ENCODE measurements at regions not wholly inside any gene's neighbourhood (a gene's known extent, or its start where the extent isn't known, plus 50 kb on each side); places are given as distances from the start of the nearest gene placed in this dataset.
"Not testable (repeated sequence)": the region's sequence is repeated elsewhere in the genome, so short reads cannot be mapped to it uniquely, and the experiment has no call there.

GRCh38 chr15:70375586-70375985 lies 277.9 kb upstream of the TLE3 start:
- Mint-ChIP-seq H3K9me3 (no peaks in the 10 kb centered on the region), H3K4me3 (no peak overlapping the region), H3K36me3 (no peaks in the 10 kb centered on the region), H3K27ac (no peak overlapping the region), H3K27me3 (ENCODE audit: low read depth in 2 of 2) (peaks cover 39 to 72% of the 10 kb centered on the region in 2 donors), H3K4me1 (peaks cover 0 to 6% of the 10 kb centered on the region in 2 donors)
- Histone ChIP-seq H3K27me3 (ENCODE audit: control insufficient read depth, insufficient read depth, low read length) (no peaks in the 10 kb centered on the region), H3K36me3 (ENCODE audit: control insufficient read depth, insufficient read depth, low read length) (no peaks in the 10 kb centered on the region), H3K9me3 (ENCODE audit: control insufficient read depth, insufficient read depth, low read length) (no peaks in the 10 kb centered on the region), H3K4me1 (ENCODE audit: control insufficient read depth, insufficient read depth, low read length) (no peaks in the 10 kb centered on the region), H3K4me3 (ENCODE audit: low read length) (no peak overlapping the region), H3K27ac (ENCODE audit: low read length) (no peak overlapping the region)
- ATAC-seq (no peak), DNase-seq (no peak)
- TF ChIP-seq CTCF (IDR thresholded peaks at IDR 0.05): no peak
- intact Hi-C loops (cut with micrococcal nuclease): no loop called here
- 81% methylated on average over 3 of the region's 3 CpGs for WGBS (ENCODE audit: insufficient coverage)

- WGBS (ENCODE audit: insufficient coverage): 83% methylated on average over 13 of the region's 13 CpGs
- no peak for TF ChIP-seq CTCF (IDR thresholded peaks at IDR 0.05)
- no peak for DNase-seq
- Histone ChIP-seq H3K4me3 (ENCODE audit: low read length) (no peak overlapping the region), H3K9me3 (ENCODE audit: control insufficient read depth, insufficient read depth, low read length) (no peaks in the 10 kb centered on the region), H3K27me3 (ENCODE audit: control insufficient read depth, insufficient read depth, low read length) (no peaks in the 10 kb centered on the region), H3K4me1 (ENCODE audit: control insufficient read depth, insufficient read depth, low read length) (no peaks in the 10 kb centered on the region), H3K36me3 (ENCODE audit: control insufficient read depth, insufficient read depth, low read length) (no peaks in the 10 kb centered on the region), H3K27ac (ENCODE audit: low read length) (no peak overlapping the region)
- H3K36me3 Mint-ChIP-seq: no peaks in the 10 kb centered on the region
- peaks cover 0 to 6% of the 10 kb centered on the region in 2 donors for H3K4me1 Mint-ChIP-seq
- H3K4me3 Mint-ChIP-seq: no peak overlapping the region
- no peaks in the 10 kb centered on the region for H3K9me3 Mint-ChIP-seq
- intact Hi-C loops (cut with micrococcal nuclease): no loop called here
- H3K27ac Mint-ChIP-seq: no peak overlapping the region
- no peak for ATAC-seq
- H3K27me3 Mint-ChIP-seq (ENCODE audit: low read depth in 2 of 2): peaks cover 44 to 74% of the 10 kb centered on the region in 2 donors
Observed at GRCh38 chr15:70375006-70375431, 277.3 kb upstream of the TLE3 start.

- Histone ChIP-seq H3K9me3 (ENCODE audit: control insufficient read depth, insufficient read depth, low read length) (no peaks in the 10 kb centered on the region), H3K36me3 (ENCODE audit: control insufficient read depth, insufficient read depth, low read length) (no peaks in the 10 kb centered on the region), H3K27me3 (ENCODE audit: control insufficient read depth, insufficient read depth, low read length) (no peaks in the 10 kb centered on the region), H3K27ac (ENCODE audit: low read length) (no peak overlapping the region), H3K4me3 (ENCODE audit: low read length) (no peak overlapping the region), H3K4me1 (ENCODE audit: control insufficient read depth, insufficient read depth, low read length) (no peaks in the 10 kb centered on the region)
- Mint-ChIP-seq H3K27ac (no peak overlapping the region), H3K9me3 (no peaks in the 10 kb centered on the region), H3K27me3 (ENCODE audit: low read depth in 2 of 2) (peaks cover 45 to 69% of the 10 kb centered on the region in 2 donors), H3K36me3 (no peaks in the 10 kb centered on the region), H3K4me3 (no peak overlapping the region), H3K4me1 (peaks cover 0 to 6% of the 10 kb centered on the region in 2 donors)
- no peak for TF ChIP-seq CTCF (IDR thresholded peaks at IDR 0.05)
- WGBS (ENCODE audit: insufficient coverage): 98% methylated on average over 2 of the region's 2 CpGs
- ATAC-seq (no peak), DNase-seq (no peak)
- intact Hi-C loops (cut with micrococcal nuclease): no loop called here
Observed at GRCh38 chr15:70374096-70374495, 276.4 kb upstream of the TLE3 start.

- H3K36me3 ChIP-seq (ENCODE audit: control insufficient read depth, insufficient read depth, low read length); H3K9me3 ChIP-seq (ENCODE audit: control insufficient read depth, insufficient read depth, low read length); H3K27ac Mint-ChIP-seq; H3K27me3 ChIP-seq (ENCODE audit: control insufficient read depth, insufficient read depth, low read length); DNase-seq; H3K4me3 ChIP-seq (ENCODE audit: low read length); ATAC-seq; H3K9me3 Mint-ChIP-seq; H3K4me1 Mint-ChIP-seq; intact Hi-C loops (cut with micrococcal nuclease); H3K27ac ChIP-seq (ENCODE audit: low read length); H3K4me3 Mint-ChIP-seq; H3K36me3 Mint-ChIP-seq; H3K4me1 ChIP-seq (ENCODE audit: control insufficient read depth, insufficient read depth, low read length): not testable (repeated sequence)
- peaks cover 48 to 72% of the 10 kb centered on the region in 2 donors for H3K27me3 Mint-ChIP-seq (ENCODE audit: low read depth in 2 of 2)
- WGBS (ENCODE audit: insufficient coverage): 97% methylated on average over 3 of the region's 4 CpGs
Observed at GRCh38 chr15:70373439-70373838, 275.7 kb upstream of the TLE3 start.

GRCh38 chr15:70367913-70368705 lies 270.4 kb upstream of the TLE3 start:
- H3K27me3 Mint-ChIP-seq (ENCODE audit: low read depth in 2 of 2): peaks cover 46 to 79% of the 10 kb centered on the region in 2 donors
- intact Hi-C loops (cut with micrococcal nuclease); H3K4me1 Mint-ChIP-seq; H3K4me3 Mint-ChIP-seq; DNase-seq; H3K27ac Mint-ChIP-seq; H3K9me3 ChIP-seq (ENCODE audit: control insufficient read depth, insufficient read depth, low read length); H3K4me3 ChIP-seq (ENCODE audit: low read length); H3K27ac ChIP-seq (ENCODE audit: low read length); H3K36me3 ChIP-seq (ENCODE audit: control insufficient read depth, insufficient read depth, low read length); H3K4me1 ChIP-seq (ENCODE audit: control insufficient read depth, insufficient read depth, low read length); ATAC-seq; H3K9me3 Mint-ChIP-seq; H3K36me3 Mint-ChIP-seq; H3K27me3 ChIP-seq (ENCODE audit: control insufficient read depth, insufficient read depth, low read length): not testable (repeated sequence)
- WGBS (ENCODE audit: insufficient coverage): 82% methylated on average over 14 of the region's 14 CpGs

- H3K27ac Mint-ChIP-seq; H3K9me3 ChIP-seq (ENCODE audit: control insufficient read depth, insufficient read depth, low read length); H3K4me1 ChIP-seq (ENCODE audit: control insufficient read depth, insufficient read depth, low read length); H3K36me3 ChIP-seq (ENCODE audit: control insufficient read depth, insufficient read depth, low read length); H3K27me3 ChIP-seq (ENCODE audit: control insufficient read depth, insufficient read depth, low read length); ATAC-seq; H3K36me3 Mint-ChIP-seq; DNase-seq; H3K9me3 Mint-ChIP-seq; H3K27ac ChIP-seq (ENCODE audit: low read length); H3K4me3 Mint-ChIP-seq; intact Hi-C loops (cut with micrococcal nuclease); H3K4me3 ChIP-seq (ENCODE audit: low read length); H3K4me1 Mint-ChIP-seq: not testable (repeated sequence)
- WGBS (ENCODE audit: insufficient coverage): 63% methylated on average over 1 of the region's 4 CpGs
- peaks cover 30 to 56% of the 10 kb centered on the region in 2 donors for H3K27me3 Mint-ChIP-seq (ENCODE audit: low read depth in 2 of 2)
Observed at GRCh38 chr15:70364023-70364422, 266.3 kb upstream of the TLE3 start.
